ENCODE measurements at regions not wholly inside any gene's neighbourhood (a gene's known extent, or its start where the extent isn't known, plus 50 kb on each side); places are given as distances from the start of the nearest gene placed in this dataset.

DNA sequence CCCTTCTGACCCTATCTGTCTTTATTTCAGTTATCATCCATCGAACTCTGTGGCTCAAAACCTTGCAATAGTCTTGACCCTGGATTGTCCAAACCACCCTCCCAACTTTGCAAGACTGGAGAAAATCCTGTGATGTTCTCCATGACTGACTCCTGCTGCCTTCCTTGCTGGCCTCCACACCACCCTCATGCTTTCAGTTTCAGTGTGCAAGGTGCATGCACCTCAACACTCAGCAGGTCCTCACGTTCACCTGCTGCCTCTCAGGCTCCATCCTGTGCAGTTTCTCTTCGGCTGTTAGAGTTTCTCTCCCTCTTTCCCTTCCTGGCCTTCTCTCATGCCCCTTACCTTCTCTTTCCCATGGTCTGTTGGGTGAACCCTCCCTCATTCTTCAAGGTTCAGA lies 59.4 kb upstream of the ASIC2 start:
- no peak overlapping the region for H3K4me3 ChIP-seq (ENCODE audit: low read depth, low read length)

DNA sequence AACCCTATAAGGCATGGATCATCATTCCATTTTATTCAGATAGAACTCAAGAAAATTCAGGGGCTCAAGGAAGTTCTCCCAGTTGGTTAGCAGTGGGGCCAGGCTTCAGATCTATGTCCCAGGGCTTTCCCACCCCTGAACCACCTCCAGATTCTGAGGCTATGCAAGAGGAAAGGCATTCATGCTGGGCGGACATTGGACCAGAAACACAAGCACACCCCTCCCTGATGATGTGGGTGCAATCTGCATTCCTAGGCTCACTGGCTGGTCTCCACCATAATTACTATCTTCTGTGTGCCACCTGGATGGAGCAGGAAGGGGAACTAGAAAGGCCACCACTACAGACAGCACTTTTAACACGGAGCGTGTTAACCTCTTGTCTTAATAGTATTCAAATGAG lies 63.2 kb upstream of the ASIC2 start:
- H3K4me3 ChIP-seq (ENCODE audit: low read depth, low read length) = no peak overlapping the region

DNA sequence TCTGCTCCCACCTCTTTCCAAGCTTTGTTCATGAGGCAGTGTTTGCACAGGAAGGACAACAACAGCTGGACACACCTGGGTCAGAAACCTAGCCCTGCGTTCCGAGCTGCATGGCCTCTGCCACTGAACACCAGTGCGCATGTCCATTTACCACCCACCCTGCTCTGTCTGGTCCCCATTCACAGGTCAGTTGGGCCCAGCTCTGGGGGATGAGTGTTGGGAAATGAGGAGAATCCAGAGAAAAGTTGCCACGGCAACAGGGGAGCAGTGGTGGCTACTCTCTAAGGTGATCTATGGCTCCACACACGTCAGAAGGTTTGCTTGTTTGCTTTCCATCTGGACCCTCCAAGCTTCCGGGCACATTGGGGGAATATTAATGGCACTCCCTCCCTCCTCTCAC lies 70.4 kb upstream of the ASIC2 start:
- no peak overlapping the region for H3K4me3 ChIP-seq (ENCODE audit: low read depth, low read length)

DNA sequence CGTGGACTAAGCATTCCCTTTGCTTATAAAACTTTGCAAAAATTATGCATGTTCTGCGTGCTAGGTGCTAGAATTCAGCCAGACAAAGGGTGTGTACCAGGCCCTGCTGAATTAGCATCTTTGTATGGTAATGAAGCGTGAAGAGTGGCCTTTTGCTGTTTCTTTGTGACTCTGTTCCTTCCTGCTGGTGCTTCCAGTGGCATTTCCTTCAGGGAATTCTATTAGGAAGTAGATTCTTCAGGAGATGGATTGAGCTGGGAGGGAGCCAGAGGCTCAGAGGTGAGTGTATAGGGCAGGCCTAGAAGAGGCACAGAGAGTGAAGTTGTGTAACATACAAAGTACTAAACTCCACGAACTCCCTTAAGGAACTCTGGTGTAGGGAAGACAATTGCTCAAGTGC lies 73.9 kb upstream of the ASIC2 start:
- H3K4me3 ChIP-seq (ENCODE audit: low read depth, low read length) = no peak overlapping the region

DNA sequence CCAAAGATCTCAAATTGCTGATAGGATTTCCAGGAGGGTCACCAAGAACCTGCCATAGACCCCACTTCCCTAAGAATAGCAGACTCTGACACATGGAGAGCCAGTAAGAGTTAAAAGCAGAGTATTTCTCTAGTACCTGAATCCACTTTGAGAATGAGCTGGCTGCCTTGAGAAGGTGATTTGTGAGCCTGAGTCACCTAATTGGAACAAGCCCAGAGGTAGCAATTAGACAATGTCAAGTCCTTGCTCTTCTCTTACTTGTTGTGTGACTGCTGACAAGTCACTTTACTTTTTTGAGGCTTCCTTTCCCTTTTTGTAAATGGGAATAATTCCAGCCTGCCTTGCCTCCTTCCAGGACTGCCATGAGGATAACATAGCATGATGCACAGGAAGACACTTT lies 76.1 kb upstream of the ASIC2 start:
- no peak overlapping the region for H3K4me3 ChIP-seq (ENCODE audit: low read depth, low read length)

DNA sequence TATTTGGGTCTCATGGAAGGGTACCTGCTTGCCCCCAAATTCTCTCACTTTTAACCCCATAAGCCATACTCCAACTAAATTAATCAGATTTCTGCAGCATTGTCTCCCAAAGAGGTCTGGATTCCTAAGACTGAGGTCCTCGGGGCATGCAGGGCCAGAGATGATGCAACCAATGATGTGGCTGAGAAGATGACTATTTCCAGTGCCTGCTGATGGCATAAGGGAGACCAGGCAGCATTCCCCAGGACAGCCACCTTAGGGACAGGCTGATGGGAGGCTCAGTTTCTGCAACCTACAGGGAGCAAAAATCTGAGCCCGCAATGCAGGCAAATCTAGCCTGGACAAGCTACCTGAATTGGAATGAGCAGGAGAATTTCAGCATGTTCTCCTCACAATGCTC lies 76.8 kb upstream of the ASIC2 start:
- H3K4me3 ChIP-seq (ENCODE audit: low read depth, low read length) = no peak overlapping the region

DNA sequence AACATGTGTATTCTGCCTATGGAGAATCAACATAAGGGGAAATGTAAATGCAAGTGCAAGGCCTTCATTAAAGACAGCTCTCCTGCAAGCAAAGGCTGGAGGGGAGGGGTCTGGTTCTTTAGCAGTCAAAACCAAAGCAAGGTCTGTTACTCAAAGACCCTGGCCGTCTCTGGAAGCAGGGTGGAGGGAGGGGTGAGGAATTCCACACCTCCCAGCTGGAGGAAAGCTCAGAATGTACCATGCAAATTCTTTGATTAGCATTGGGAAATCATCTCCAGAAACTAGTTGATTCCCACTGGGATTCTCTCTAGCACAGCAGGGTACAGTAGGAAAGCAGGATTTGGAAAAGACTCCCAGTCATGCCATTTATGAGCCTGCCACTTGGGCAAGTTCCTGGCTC lies 77.3 kb upstream of the ASIC2 start:
- H3K4me3 ChIP-seq (ENCODE audit: low read depth, low read length) = no peak overlapping the region

DNA sequence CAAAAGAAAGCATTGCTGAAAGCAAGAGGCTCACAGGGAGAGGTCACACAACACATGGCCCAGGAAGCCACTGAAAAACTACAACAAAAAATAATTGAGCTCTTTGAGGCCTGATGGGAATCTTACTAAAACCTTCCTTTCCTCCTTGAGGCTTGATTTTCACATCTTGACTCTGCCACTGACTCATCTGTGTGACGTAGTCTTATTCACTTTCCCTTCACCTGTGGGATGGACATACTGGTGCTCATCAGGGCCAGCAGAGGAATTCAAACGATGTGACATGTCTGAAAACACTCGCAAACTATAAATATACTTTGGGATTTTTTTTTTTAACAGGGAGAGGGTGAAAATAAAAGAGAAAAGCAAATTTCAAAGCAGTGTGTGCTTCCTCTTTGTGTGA lies 78.3 kb upstream of the ASIC2 start:
- H3K4me3 ChIP-seq (ENCODE audit: low read depth, low read length) = no peak overlapping the region

DNA sequence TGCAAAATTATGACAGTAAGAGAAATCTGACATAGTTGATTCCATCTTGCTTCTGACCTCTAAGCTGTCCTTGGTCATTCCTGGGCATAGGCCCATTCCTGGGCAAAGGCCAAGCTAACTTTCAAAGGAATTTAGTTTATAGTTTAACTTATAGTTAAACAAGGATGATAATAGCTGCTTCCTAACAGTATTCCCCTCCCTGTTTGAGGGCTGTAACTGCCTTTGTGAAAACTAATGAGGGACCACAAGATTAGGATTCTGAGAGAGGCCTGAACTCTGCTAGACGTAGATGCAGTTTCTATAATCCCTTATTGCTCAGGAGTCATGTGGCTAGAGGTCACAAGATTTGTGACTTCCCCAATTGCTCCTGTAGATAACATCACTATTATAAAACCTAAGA lies 80.2 kb upstream of the ASIC2 start:
- H3K4me3 ChIP-seq (ENCODE audit: low read depth, low read length) = no peak overlapping the region

DNA sequence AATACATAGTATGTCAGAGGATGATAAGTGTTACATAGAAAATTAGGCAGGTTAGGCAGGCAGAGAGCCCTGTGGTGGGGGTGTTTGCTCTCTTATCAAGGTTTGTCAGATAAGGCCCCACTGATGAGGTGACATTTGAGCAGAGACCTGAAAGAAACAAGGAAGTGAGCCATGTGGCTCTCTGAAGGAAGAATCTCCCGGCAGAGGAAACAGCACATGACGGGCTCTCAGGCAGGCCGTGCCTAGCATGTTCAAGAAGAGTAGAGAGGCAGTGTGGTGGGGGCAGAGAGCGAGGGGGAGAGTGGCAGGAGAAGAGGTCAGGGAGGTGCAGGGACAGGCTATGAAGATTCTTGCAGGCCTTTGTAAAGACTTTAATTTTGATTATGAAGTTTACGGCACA lies 82.0 kb upstream of the ASIC2 start:
- no peak overlapping the region for H3K4me3 ChIP-seq (ENCODE audit: low read depth, low read length)

DNA sequence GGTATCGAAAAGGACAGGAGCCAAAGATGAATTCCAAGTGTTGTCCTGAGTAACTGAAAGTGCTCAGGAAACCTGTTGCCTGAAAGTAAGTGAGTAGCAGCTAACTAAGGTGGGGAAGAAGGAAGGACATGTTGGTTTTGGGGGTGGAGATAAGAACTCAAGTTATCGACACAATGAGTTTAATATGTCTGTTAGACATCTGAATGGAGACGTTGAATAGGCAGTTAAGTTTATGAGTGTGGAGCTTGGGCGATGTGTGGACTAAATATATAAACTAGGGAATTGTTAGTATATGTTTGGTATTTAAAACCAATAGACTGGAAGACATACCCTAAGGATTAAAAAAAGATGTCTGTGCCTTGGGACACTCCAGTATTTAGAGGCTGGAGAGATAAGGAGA lies 82.7 kb upstream of the ASIC2 start:
- H3K4me3 ChIP-seq (ENCODE audit: low read depth, low read length) = no peak overlapping the region

DNA sequence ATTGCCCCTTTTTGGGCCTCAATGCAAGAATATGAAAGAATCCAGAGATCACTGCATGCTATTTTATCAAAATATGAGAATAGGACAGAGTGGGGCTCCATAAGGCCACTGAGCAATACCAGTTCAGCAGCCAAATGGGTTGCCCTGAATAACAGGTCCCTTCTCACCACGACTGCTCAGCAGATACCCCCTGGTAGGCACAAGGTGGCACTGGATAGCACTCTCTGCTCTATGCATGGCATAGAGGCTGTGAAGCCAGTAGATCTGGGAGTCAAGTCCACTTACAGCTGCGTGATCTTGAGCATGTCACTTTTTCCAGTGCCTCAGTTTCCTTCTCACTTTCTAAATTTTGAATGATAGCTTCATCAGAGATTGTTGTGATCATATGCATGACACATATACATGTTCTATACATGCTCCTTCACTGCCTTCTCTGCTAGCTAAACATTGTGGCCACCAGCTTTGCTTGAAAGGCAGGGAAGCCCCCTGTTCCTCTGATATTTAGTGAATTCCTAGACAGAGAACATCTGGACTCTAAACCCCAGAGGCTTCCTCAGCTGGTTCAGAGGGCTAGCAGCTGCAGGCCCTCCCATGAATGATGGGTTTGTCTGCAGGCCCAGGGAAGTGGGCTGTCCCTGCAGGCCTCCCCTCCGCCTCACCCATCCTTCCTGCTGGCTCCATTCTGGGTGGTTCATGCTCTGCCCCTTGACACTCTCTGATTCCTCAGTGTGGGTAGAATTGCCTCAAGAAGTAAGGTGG lies 84.9 kb upstream of the ASIC2 start:
- no peak overlapping the region for H3K4me3 ChIP-seq (ENCODE audit: low read depth, low read length)

DNA sequence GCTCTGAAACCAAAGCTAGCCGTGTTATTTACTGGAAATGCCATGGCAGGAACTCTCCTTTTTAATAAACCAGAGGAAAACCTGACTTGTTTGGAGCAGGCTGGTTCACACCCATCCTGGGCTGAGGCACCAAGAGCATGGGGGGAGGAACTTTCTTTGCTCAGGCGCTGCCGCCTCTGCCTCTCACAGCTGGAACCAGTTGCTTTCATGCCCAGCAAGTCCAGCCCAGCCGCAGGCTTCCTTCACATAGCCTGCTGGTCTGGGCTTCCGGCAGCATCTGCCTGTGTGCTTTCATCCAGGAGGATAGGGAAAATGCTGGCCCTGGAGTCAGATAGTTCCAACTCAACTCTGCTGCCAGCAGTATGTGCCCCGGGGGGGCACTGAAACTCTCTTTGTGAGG lies 88.1 kb upstream of the ASIC2 start:
- no peak overlapping the region for H3K4me3 ChIP-seq (ENCODE audit: low read depth, low read length)

DNA sequence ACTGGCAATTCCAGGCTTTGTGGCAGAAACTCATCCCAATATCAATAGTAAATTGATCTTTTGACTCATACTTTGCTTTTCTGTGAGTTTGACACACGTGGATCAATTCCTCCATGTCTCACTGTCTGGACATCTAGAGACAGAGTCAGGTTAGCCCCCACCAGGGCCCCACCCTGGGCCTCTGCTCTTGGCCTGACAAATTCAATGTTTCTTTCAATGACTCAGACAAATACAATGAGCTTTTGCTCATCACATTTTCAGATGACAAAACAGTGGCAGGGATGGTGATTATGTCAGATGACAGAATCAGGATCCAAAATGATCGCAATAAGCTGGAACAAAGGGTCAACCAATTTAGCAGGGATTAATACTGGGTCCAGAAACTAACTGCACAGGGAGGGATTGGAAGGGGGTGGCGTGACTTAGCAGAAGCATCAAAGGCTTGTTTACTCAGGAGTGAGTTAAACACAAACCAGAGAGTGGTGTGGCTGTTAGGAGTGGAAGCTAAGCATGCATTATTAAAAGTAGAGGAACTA lies 90.5 kb upstream of the ASIC2 start:
- no peak overlapping the region for H3K4me3 ChIP-seq (ENCODE audit: low read depth, low read length)

DNA sequence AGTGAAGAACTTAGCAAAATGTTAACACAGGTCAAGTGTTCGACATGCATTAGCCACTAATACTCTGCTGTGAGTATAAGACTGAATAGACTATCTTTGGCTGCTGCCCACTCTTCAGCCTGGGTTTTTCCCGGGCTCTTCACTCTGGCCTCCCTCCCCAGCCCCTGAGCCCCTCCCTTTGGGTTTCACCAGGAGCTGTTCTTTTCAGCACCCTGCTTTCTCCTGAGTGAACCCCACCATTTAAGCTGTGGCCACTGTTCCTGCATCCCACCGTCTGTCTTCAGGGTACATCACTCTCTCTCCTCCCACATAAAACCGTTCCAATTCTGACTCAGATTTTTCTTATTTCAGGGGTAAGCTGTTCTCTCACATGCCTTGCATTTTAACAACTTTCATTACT lies 92.0 kb upstream of the ASIC2 start:
- H3K4me3 ChIP-seq (ENCODE audit: low read depth, low read length) = no peak overlapping the region

DNA sequence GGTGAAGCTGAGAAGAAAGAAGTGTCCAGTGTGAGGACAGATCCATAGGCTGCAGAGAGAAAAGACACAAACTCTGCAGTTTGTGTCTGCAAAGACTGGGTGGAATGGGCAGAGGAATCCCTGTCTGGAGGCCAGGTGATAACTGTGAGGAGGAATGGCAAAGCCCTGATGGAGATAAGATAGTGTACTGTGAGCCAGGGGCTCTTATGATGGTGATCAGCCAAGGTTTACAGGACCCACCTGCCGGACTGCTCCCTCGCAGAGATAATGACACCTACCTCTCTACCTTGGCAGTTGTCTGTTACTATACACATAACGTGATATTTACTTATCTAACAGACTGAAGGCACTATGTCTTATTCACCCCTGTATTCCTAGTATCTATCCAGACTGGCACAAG lies 92.6 kb upstream of the ASIC2 start:
- H3K4me3 ChIP-seq (ENCODE audit: low read depth, low read length) = no peak overlapping the region

DNA sequence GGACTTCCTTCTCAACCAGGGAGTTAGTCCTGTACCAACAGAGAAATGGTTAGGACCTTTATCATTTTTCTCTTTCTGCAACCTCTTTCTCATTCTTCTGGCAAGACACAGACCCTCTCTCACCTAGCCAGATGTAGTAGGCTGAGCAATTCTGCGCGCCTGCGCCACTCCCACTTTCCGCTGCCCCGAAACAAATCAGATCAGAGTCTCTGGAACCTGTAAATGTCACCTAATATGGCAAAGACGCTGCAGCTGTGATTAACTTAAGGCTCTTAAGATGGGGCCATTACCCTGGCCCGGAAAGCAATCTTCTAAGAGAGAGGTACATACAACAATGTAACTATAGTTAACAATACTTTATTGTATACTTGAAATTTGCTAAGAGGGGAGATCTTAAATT lies 94.3 kb upstream of the ASIC2 start:
- H3K4me3 ChIP-seq (ENCODE audit: low read depth, low read length) = no peak overlapping the region

DNA sequence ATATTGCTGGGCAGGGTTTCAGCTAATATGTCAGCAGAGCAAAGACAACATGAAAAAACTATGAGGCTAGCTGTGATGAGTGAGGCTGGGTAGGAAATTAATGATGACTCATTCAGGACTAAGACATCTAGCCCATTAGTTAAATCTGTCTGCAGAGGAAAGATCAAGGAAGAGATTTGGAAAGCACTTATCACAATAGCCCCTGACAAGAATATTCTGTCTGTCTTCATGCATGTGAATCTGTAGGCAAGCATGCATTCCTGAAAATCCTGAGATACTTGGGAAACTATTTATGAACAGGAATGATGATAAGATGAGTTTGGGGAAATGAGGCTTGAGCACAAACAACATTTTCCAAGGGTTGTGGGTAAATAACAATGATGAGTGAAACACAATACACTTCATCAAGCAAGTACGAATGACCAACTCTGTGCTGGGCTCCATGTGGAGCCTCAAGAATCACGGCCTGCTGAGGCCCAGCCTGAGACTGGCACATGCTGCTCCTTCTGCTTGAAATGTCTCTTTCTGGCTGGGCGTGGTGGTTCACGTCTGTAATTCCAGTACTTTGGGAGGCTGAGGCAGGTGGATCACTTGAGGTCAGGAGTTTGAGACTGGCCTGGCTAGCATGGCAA lies 96.5 kb upstream of the ASIC2 start:
- no peak overlapping the region for H3K4me3 ChIP-seq (ENCODE audit: low read depth, low read length)

DNA sequence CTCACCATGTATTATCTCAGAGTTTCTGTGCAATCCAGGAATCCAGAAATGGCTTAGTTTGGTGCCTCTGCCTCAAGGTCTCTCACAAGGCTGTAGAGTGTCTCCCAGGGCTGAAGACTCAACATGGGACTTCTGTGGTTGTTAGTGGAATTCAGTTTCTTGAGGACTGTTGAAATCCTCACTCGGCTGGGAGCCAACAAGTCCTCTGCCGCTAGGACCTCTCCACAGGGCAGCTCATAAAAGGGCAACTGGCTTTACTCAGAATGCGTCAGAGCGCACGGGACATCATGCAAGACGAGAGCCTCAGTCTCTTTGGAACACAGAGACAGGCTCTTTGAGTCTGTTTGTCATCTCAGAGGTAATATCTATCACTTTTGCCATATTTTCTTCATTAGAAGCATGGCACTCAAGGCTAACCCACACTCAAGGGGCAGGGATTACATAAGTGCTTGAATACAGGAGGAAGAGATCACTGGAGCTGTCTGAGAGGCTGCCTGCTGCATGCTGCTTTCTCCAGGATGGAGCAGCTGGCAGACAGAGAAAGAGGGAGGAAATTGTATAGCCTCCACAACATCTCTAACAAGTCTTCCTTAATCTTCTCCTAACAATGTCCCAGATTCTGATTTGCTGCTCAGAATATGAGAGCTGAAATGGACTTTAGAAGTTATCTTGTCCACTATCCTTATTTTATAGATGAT lies 97.5 kb upstream of the ASIC2 start:
- H3K4me3 ChIP-seq (ENCODE audit: low read depth, low read length) = no peak overlapping the region

DNA sequence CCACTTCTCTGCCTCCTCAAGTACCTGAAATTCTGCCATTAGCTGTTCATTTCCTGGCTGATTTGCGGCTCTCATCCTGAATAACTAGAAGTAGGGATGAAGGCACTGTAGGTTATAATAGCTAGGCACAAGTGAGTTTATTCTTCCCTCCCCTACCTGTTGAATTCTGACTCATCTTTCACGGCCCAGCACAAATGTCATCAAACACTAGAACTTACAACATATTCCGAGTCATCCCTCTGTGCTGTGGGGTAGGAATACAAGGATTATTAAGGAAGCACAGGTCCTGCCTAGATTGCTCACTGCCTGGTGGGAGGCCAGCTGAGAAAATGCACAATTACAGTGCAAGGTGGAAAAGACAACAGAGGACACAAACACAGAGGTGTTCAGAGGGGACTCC lies 103.7 kb upstream of the ASIC2 start:
- H3K4me3 ChIP-seq (ENCODE audit: low read depth, low read length) = no peak overlapping the region

DNA sequence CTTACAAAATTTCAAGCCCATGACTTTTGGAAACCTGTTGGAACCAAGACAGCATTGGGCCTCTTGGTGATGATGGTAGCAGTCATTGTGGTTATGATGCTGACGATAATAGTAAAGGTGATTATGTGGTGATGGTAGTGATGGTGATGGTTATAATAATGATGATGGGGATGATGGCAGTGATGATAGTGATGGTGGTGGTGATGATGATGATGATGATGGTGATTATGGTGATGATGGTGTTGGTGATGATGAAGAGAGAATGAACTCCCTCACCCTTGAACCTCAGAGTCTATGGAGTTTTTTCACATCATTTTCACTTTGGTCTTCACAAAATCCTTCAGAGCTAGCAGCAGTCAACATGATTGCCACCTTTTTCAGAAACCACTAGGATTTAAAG lies 105.3 kb upstream of the ASIC2 start:
- no peak overlapping the region for H3K4me3 ChIP-seq (ENCODE audit: low read depth, low read length)

DNA sequence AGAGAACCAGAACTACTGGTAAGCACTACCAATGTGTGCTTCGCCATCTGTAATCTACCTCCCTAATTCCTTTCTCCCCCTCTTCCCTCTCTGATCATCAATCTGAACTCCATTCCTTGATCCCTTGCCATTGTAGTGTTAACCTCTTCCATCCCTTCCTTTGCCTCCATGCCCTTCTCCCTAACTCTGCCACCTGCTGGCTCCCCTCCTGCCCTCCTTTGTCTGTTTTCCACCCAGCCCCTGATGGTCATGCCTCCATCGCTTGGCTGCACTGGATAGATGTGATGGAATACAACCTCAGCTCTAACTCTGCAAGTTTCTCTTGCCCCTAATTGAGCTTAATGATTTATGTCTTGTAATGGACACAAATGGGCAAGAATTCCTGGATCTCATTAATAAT lies 108.2 kb upstream of the ASIC2 start:
- no peak overlapping the region for H3K4me3 ChIP-seq (ENCODE audit: low read depth, low read length)

Measured in iPS-11a (cell line).